ENCODE measurements at regions not wholly inside any gene's neighbourhood (a gene's known extent, or its start where the extent isn't known, plus 50 kb on each side); places are given as distances from the start of the nearest gene placed in this dataset.

GRCh38 chr2:217414429-217414828 lies 554.6 kb upstream of the TNP1 start:
- no peak for TF ChIP-seq CTCF (IDR thresholded peaks at IDR 0.05)
- TF ChIP-seq ZFX (IDR thresholded peaks at IDR 0.05; ENCODE audit: borderline replicate concordance), result no peak
